ENCODE measurements at regions not wholly inside any gene's neighbourhood (a gene's known extent, or its start where the extent isn't known, plus 50 kb on each side); places are given as distances from the start of the nearest gene placed in this dataset.

DNA sequence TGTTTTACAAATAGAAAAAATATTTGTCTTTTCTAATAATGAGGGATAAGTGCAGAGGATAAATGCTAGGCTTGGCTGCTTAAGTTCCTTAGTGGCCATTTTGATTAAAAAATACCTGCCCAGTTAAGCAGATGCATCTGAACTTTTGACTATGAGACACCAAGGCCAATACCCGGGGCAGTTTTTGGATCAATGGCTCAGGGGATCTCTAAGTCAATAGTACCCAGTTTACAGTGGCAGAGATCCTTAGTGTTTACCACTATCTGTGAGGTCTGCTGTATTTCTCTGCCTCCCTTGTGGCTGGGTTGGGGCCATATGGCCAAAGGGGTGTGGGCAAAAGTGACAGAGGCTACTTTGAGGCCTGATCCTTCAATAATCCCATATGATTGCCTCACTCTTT lies 184.5 kb upstream of the MAST4 start:
- H3K9me3 ChIP-seq (ENCODE audit: insufficient read depth, low read length): 0 out of 2 replicates have a peak, but pooled peaks cover 4% of the 10 kb centered on the region
- no peaks in the 10 kb centered on the region for H3K27me3 ChIP-seq (ENCODE audit: insufficient read depth, insufficient read length)
- TF ChIP-seq SUZ12 (IDR thresholded peaks at IDR 0.05; ENCODE audit: extremely low read depth, insufficient read depth, insufficient read length) (no peak), YY1 (IDR thresholded peaks at IDR 0.05; ENCODE audit: insufficient read depth, insufficient read length) (no peak), ZNF274 (IDR thresholded peaks at IDR 0.05; ENCODE audit: low read depth, low read length) (no peak)
- H3K4me3 ChIP-seq (ENCODE audit: insufficient read length, low read depth): no peak overlapping the region
- no peak for DNase-seq (ENCODE audit: low read depth, low spot score)
- H3K36me3 ChIP-seq (ENCODE audit: insufficient read depth, insufficient read length, low read length): no peaks in the 10 kb centered on the region
- no peaks in the 10 kb centered on the region for H3K4me1 ChIP-seq (ENCODE audit: insufficient read depth, insufficient read length)
- H3K9ac ChIP-seq (ENCODE audit: insufficient read length, low read depth): no peak overlapping the region

DNA sequence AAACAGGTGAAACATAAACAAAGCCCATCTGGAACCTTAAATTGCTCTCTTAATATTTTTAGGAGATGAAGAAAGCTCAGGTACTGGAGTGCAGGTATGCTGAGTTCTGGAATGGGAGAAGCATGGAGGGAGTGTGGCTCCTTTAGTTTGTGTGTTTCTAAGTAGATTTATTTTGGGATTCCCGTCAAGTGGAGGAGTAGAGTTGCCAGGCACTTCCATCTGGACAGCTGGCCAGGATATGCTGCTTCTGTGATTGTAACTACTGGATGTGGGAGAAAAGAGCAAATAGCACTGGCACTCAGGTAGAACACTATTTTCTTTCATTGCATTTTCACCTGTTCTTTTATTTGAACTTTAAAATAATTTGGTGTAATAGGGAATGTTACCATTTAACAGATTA lies 182.3 kb upstream of the MAST4 start:
- Histone ChIP-seq H3K27me3 (ENCODE audit: insufficient read depth, insufficient read length) (no peaks in the 10 kb centered on the region), H3K9ac (ENCODE audit: insufficient read length, low read depth) (no peak overlapping the region), H3K4me3 (ENCODE audit: insufficient read length, low read depth) (no peak overlapping the region), H3K36me3 (ENCODE audit: insufficient read depth, insufficient read length, low read length) (no peaks in the 10 kb centered on the region), H3K4me1 (ENCODE audit: insufficient read depth, insufficient read length) (no peaks in the 10 kb centered on the region), H3K9me3 (ENCODE audit: insufficient read depth, low read length) (0 out of 2 replicates have a peak, but pooled peaks cover 4% of the 10 kb centered on the region)
- no peak for TF ChIP-seq ZNF274 (IDR thresholded peaks at IDR 0.05; ENCODE audit: low read depth, low read length)
- no peak for TF ChIP-seq SUZ12 (IDR thresholded peaks at IDR 0.05; ENCODE audit: extremely low read depth, insufficient read depth, insufficient read length)
- TF ChIP-seq YY1 (IDR thresholded peaks at IDR 0.05; ENCODE audit: insufficient read depth, insufficient read length): no peak
- no peak for DNase-seq (ENCODE audit: low read depth, low spot score)

DNA sequence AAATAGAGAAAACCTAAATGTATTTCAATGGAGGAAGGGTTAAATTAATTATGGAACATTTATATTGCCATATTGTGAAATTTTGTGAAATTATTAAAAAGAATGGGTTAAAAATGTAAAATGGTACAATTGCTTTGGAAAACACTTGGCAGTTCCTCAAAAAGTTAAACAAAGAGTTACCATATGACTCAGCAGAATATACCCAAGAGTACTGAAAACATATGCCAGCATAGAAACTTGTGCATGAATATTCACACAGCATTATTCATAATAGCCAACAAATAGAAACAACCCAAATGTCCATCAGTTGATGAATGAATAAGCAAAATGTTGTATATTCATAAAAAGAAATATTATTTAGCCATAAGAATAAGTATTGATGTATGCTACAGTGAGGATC lies 181.0 kb upstream of the MAST4 start:
- Histone ChIP-seq H3K4me1 (ENCODE audit: insufficient read depth, insufficient read length) (no peaks in the 10 kb centered on the region), H3K9ac (ENCODE audit: insufficient read length, low read depth) (no peak overlapping the region), H3K9me3 (ENCODE audit: insufficient read depth, low read length) (0 out of 2 replicates have a peak, but pooled peaks cover 4% of the 10 kb centered on the region), H3K27me3 (ENCODE audit: insufficient read depth, insufficient read length) (no peaks in the 10 kb centered on the region), H3K4me3 (ENCODE audit: insufficient read length, low read depth) (no peak overlapping the region), H3K36me3 (ENCODE audit: insufficient read depth, insufficient read length, low read length) (no peaks in the 10 kb centered on the region)
- TF ChIP-seq ZNF274 (IDR thresholded peaks at IDR 0.05; ENCODE audit: low read depth, low read length): no peak
- no peak for TF ChIP-seq SUZ12 (IDR thresholded peaks at IDR 0.05; ENCODE audit: extremely low read depth, insufficient read depth, insufficient read length)
- TF ChIP-seq YY1 (IDR thresholded peaks at IDR 0.05; ENCODE audit: insufficient read depth, insufficient read length): no peak
- DNase-seq (ENCODE audit: low read depth, low spot score): no peak

DNA sequence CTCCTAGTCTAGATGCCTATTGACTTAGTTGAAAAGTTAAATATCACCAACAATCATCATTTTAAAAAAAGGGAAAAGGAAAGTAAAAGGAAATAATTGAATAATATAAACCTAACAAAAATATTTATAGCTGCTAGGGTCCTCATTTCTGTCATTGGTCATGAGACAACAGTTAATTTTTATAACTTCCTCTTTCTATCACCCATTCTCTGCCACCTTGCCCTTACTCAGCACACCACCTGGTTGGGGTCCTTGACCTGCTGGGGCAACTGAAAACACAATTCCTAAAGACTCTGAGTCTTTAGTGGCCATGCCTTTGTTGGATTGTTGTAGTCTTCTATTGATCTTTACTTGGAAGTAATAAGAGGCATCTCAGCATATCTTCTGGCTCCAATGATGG lies 179.5 kb upstream of the MAST4 start:
- TF ChIP-seq YY1 (IDR thresholded peaks at IDR 0.05; ENCODE audit: insufficient read depth, insufficient read length) (no peak), SUZ12 (IDR thresholded peaks at IDR 0.05; ENCODE audit: extremely low read depth, insufficient read depth, insufficient read length) (no peak), ZNF274 (IDR thresholded peaks at IDR 0.05; ENCODE audit: low read depth, low read length) (no peak)
- no peaks in the 10 kb centered on the region for H3K36me3 ChIP-seq (ENCODE audit: insufficient read depth, insufficient read length, low read length)
- H3K4me3 ChIP-seq (ENCODE audit: insufficient read length, low read depth): no peak overlapping the region
- no peak overlapping the region for H3K9ac ChIP-seq (ENCODE audit: insufficient read length, low read depth)
- H3K9me3 ChIP-seq (ENCODE audit: insufficient read depth, low read length): no peaks in the 10 kb centered on the region
- H3K4me1 ChIP-seq (ENCODE audit: insufficient read depth, insufficient read length): no peaks in the 10 kb centered on the region
- no peak for DNase-seq (ENCODE audit: low read depth, low spot score)
- H3K27me3 ChIP-seq (ENCODE audit: insufficient read depth, insufficient read length): no peaks in the 10 kb centered on the region

DNA sequence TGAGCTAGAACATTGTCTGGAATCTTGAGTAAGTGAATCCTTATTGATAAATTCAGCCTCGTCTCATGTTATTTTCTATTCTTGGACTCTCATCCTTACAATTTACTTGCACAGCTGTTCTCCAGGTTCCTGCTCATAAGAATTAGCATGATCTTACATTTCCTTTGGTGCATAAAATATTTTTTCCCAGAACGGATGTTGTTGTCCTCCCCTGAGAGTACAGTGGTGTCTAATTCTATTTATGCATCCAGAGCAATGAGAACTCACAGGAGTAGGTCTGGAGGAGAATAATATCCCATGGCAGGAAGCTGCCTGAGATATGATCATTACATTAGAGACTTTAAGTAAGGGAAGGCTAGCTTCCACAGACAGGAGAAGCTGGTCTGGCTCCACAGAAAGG lies 178.4 kb upstream of the MAST4 start:
- Histone ChIP-seq H3K27me3 (ENCODE audit: insufficient read depth, insufficient read length) (no peaks in the 10 kb centered on the region), H3K4me3 (ENCODE audit: insufficient read length, low read depth) (no peak overlapping the region), H3K36me3 (ENCODE audit: insufficient read depth, insufficient read length, low read length) (no peaks in the 10 kb centered on the region), H3K9ac (ENCODE audit: insufficient read length, low read depth) (no peak overlapping the region), H3K4me1 (ENCODE audit: insufficient read depth, insufficient read length) (no peaks in the 10 kb centered on the region), H3K9me3 (ENCODE audit: insufficient read depth, low read length) (no peaks in the 10 kb centered on the region; the same call in 1 of the 2 replicates)
- no peak for DNase-seq (ENCODE audit: low read depth, low spot score)
- no peak for TF ChIP-seq ZNF274 (IDR thresholded peaks at IDR 0.05; ENCODE audit: low read depth, low read length)
- no peak for TF ChIP-seq YY1 (IDR thresholded peaks at IDR 0.05; ENCODE audit: insufficient read depth, insufficient read length)
- TF ChIP-seq SUZ12 (IDR thresholded peaks at IDR 0.05; ENCODE audit: extremely low read depth, insufficient read depth, insufficient read length): no peak

DNA sequence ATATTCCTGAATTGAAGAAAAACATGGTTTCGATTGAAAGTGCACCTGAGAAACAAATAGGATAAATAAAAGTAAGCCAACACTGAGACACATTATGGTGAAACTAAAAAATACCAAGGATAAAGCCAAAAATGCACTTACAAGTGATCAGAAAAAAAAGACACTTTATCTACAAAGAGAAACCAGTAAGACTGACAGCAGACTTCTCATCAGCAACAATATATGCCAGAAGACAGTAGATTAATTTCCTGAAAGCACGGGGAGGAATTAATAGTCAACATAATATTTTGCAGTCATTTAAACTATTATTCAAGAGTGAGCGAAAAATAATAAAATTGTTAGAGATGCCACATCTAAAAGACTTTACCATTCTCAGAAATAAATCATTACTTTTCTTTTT lies 172.7 kb upstream of the MAST4 start:
- peaks cover 4% of the 10 kb centered on the region for H3K4me1 ChIP-seq (ENCODE audit: insufficient read depth, insufficient read length)
- no peaks in the 10 kb centered on the region; the same call in 1 of the 2 replicates for H3K9me3 ChIP-seq (ENCODE audit: insufficient read depth, low read length)
- H3K36me3 ChIP-seq (ENCODE audit: insufficient read depth, insufficient read length, low read length): no peaks in the 10 kb centered on the region
- DNase-seq (ENCODE audit: low read depth, low spot score): no peak
- TF ChIP-seq ZNF274 (IDR thresholded peaks at IDR 0.05; ENCODE audit: low read depth, low read length) (no peak), SUZ12 (IDR thresholded peaks at IDR 0.05; ENCODE audit: extremely low read depth, insufficient read depth, insufficient read length) (no peak), YY1 (IDR thresholded peaks at IDR 0.05; ENCODE audit: insufficient read depth, insufficient read length) (no peak)
- no peak overlapping the region for H3K4me3 ChIP-seq (ENCODE audit: insufficient read length, low read depth)
- no peaks in the 10 kb centered on the region for H3K27me3 ChIP-seq (ENCODE audit: insufficient read depth, insufficient read length)
- no peak overlapping the region for H3K9ac ChIP-seq (ENCODE audit: insufficient read length, low read depth)

DNA sequence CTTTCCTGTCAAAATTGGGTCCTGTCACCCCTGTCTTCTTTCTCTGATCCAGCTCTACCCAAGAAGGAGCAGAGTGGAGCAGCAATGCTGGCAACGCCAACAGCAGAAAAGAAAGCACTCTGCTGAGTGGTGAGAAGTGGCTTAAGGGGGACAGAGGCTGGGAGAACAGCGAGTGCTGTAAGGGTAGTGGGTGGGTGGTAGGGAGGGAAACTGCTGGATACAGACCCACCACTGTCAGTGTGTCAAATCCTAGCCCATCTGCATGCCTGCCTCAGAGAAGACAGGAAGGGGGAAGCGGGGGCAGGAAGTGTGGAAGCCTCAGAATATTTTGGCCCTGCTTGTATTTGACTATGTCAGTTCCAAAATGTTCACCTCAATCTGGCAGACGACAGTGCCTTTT lies 170.4 kb upstream of the MAST4 start:
- Histone ChIP-seq H3K36me3 (ENCODE audit: insufficient read depth, insufficient read length, low read length) (no peaks in the 10 kb centered on the region), H3K4me3 (ENCODE audit: insufficient read length, low read depth) (no peak overlapping the region), H3K4me1 (ENCODE audit: insufficient read depth, insufficient read length) (peaks cover 4% of the 10 kb centered on the region), H3K27me3 (ENCODE audit: insufficient read depth, insufficient read length) (no peaks in the 10 kb centered on the region), H3K9ac (ENCODE audit: insufficient read length, low read depth) (no peak overlapping the region), H3K9me3 (ENCODE audit: insufficient read depth, low read length) (no peaks in the 10 kb centered on the region; the same call in 1 of the 2 replicates)
- TF ChIP-seq SUZ12 (IDR thresholded peaks at IDR 0.05; ENCODE audit: extremely low read depth, insufficient read depth, insufficient read length) (no peak), ZNF274 (IDR thresholded peaks at IDR 0.05; ENCODE audit: low read depth, low read length) (no peak), YY1 (IDR thresholded peaks at IDR 0.05; ENCODE audit: insufficient read depth, insufficient read length) (no peak)
- no peak for DNase-seq (ENCODE audit: low read depth, low spot score)
